ENCODE measurements at regions not wholly inside any gene's neighbourhood (a gene's known extent, or its start where the extent isn't known, plus 50 kb on each side); places are given as distances from the start of the nearest gene placed in this dataset.

GRCh38 chr6:121539439-121539838, 104.0 kb downstream of the GJA1 start:
- no peak for FAIRE-seq
- Histone ChIP-seq H3K9me3 (ENCODE audit: control insufficient read depth in 2 of 3, insufficient read depth in 1 of 3, low read length in 3 of 3) (no peaks in the 10 kb centered on the region), H3K4me3 (ENCODE audit: low read length in 3 of 3) (no peak overlapping the region)

DNA sequence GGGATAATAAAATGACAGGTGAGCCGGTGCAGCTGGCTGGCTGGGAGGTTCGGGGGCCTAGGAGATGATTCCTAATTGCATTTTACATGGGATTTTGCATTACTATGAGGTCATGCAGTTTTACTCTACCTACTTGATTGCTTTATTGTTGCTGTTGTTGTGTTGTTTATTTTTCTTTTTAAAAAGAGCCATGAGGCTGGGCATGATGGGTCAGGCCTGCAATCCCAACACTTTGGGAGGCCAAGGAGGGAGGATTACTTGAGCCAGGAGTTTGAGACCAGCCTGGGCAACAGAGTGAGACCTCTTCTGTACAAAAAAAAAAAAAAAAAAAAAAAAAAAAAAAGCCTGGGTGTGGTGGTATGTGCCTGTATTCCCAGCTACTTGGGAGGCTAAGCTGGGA, 104.8 kb downstream of the GJA1 start:
- H3K36me3 ChIP-seq (ENCODE audit: control insufficient read depth in 2 of 3, insufficient read depth in 3 of 3, low read length in 3 of 3): no peaks in the 10 kb centered on the region
- DNase-seq (no peak), FAIRE-seq (no peak)
- H3K9ac ChIP-seq (ENCODE audit: low read length in 3 of 3): no peak overlapping the region
- no peaks in the 10 kb centered on the region for H3K9me3 ChIP-seq (ENCODE audit: control insufficient read depth in 2 of 3, insufficient read depth in 1 of 3, low read length in 3 of 3)
- no peak overlapping the region for H3K4me3 ChIP-seq (ENCODE audit: low read length in 3 of 3)
- intact Hi-C loops (cut with DNase I): no loop called here
- H3K4me1 ChIP-seq (ENCODE audit: control insufficient read depth in 2 of 3, insufficient read depth in 2 of 3, low read depth in 1 of 3, low read length in 3 of 3): no peaks in the 10 kb centered on the region
- H3K27me3 ChIP-seq (ENCODE audit: control insufficient read depth, insufficient read depth, low read length): no peaks in the 10 kb centered on the region
- no peak overlapping the region for H3K27ac ChIP-seq (ENCODE audit: low read depth in 2 of 2, low read length in 2 of 2)
- no peak for TF ChIP-seq CTCF (IDR thresholded peaks at IDR 0.05; ENCODE audit: borderline replicate concordance, extremely low read depth, insufficient read depth)

More at GRCh38 chr6:121539439-121539838, 104.0 kb downstream of the GJA1 start:
- no peak for DNase-seq
- Histone ChIP-seq H3K9ac (ENCODE audit: low read length in 3 of 3) (no peak overlapping the region), H3K36me3 (ENCODE audit: control insufficient read depth in 2 of 3, insufficient read depth in 3 of 3, low read length in 3 of 3) (no peaks in the 10 kb centered on the region), H3K27me3 (ENCODE audit: control insufficient read depth, insufficient read depth, low read length) (no peaks in the 10 kb centered on the region), H3K27ac (ENCODE audit: low read depth in 2 of 2, low read length in 2 of 2) (no peak overlapping the region), H3K4me1 (ENCODE audit: control insufficient read depth in 2 of 3, insufficient read depth in 2 of 3, low read depth in 1 of 3, low read length in 3 of 3) (no peaks in the 10 kb centered on the region)
- TF ChIP-seq CTCF (IDR thresholded peaks at IDR 0.05; ENCODE audit: borderline replicate concordance, extremely low read depth, insufficient read depth): no peak
- intact Hi-C loops (cut with DNase I): no loop called here

GRCh38 chr6:121544691-121545090, 109.2 kb downstream of the GJA1 start:
- H3K27me3 ChIP-seq (ENCODE audit: control insufficient read depth, insufficient read depth, low read length): no peaks in the 10 kb centered on the region
- no peak for FAIRE-seq

More at GRCh38 chr6:121544691-121545090, 109.2 kb downstream of the GJA1 start:
- Histone ChIP-seq H3K27ac (ENCODE audit: low read depth in 2 of 2, low read length in 2 of 2) (no peak overlapping the region), H3K4me3 (ENCODE audit: low read length in 3 of 3) (no peak overlapping the region), H3K4me1 (ENCODE audit: control insufficient read depth in 2 of 3, insufficient read depth in 2 of 3, low read depth in 1 of 3, low read length in 3 of 3) (no peaks in the 10 kb centered on the region), H3K9me3 (ENCODE audit: control insufficient read depth in 2 of 3, insufficient read depth in 1 of 3, low read length in 3 of 3) (no peaks in the 10 kb centered on the region), H3K9ac (ENCODE audit: low read length in 3 of 3) (no peak overlapping the region), H3K36me3 (ENCODE audit: control insufficient read depth in 2 of 3, insufficient read depth in 3 of 3, low read length in 3 of 3) (no peaks in the 10 kb centered on the region)
- intact Hi-C loops (cut with DNase I): no loop called here
- TF ChIP-seq CTCF (IDR thresholded peaks at IDR 0.05; ENCODE audit: borderline replicate concordance, extremely low read depth, insufficient read depth): no peak
- no peak for DNase-seq
